H1 (cell line): ENCODE measurements at regions not wholly inside any gene's neighbourhood (a gene's known extent, or its start where the extent isn't known, plus 50 kb on each side); places are given as distances from the start of the nearest gene placed in this dataset.

ENCODE experiments used
- CTCF ChIA-PET: fragments of 300-600 bp; sonication (Branson Sonifier 250); formaldehyde crosslinking; loops from one replicate; lab custom pipeline; 2021; ENCODE audit not compliant: partially characterized antibody; lab: Charles Lee
- POLR2A ChIA-PET: fragments of 300-600 bp; sonication (Branson Sonifier 250); formaldehyde crosslinking; loops from one replicate; lab custom pipeline; 2021; ENCODE audit warnings: inconsistent platforms; ENCODE audit not compliant: partially characterized antibody; lab: Charles Lee
- DNase-seq, 2 experiments: peaks; one replicate each; pipeline versions ENCODE4 v3.0.0 to v3.0.0-alpha.2; 2010 to 2022; ENCODE audit warnings: low spot score in 2 of 2, low read depth in 1 of 2, mixed read lengths in 1 of 2
- FAIRE-seq: peaks from 2 replicates; lab custom pipeline; 2011; peaks lifted over from hg19 to GRCh38; lab: Jason Lieb, UNC
- H2AFZ ChIP-seq: 2 replicates; pipeline ENCODE4 v1.8.1; 2012; ENCODE audit warnings: low read length, inconsistent platforms
- H2AK5ac ChIP-seq: 2 replicates; pipeline ENCODE4 v1.6.1; 2013; ENCODE audit warnings: low read depth, low read length
- H2BK120ac ChIP-seq: replicated peaks from 2 replicates; pipeline ENCODE3; 2013; ENCODE audit warnings: low read depth, low read length, inconsistent platforms
- H2BK12ac ChIP-seq: 2 replicates; pipeline ENCODE4 v1.6.1; 2013; ENCODE audit warnings: low read depth, low read length
- H2BK15ac ChIP-seq: 2 replicates; pipeline ENCODE4 v1.6.1; 2013; ENCODE audit warnings: low read length
- H2BK20ac ChIP-seq: 2 replicates; pipeline ENCODE4 v1.6.1; 2013; ENCODE audit warnings: low read length
- H2BK5ac ChIP-seq: 2 replicates; pipeline ENCODE4 v1.6.1; 2013; ENCODE audit warnings: low read depth, low read length
- H3K14ac ChIP-seq: 2 replicates; pipeline ENCODE4 v1.6.1; 2013; ENCODE audit warnings: inconsistent platforms; ENCODE audit not compliant: insufficient read length
- H3K18ac ChIP-seq: 2 replicates; pipeline ENCODE4 v1.6.1; 2013; ENCODE audit warnings: low read length; ENCODE audit errors: extremely low read depth
- H3K23ac ChIP-seq: 2 replicates; pipeline ENCODE4 v1.6.1; 2013; ENCODE audit warnings: inconsistent platforms; ENCODE audit not compliant: insufficient read length
- H3K23me2 ChIP-seq: 2 replicates; pipeline ENCODE4 v1.6.1; 2013; ENCODE audit warnings: low read depth, low read length
- H3K27ac ChIP-seq: 2 replicates; pipeline ENCODE4 v1.6.1; 2011; ENCODE audit warnings: low read depth, low read length, inconsistent platforms
- H3K27me3 ChIP-seq, 4 experiments: replicated peaks in 1 of 4; 1 replicate in 1 of 4; 2 replicates in 3 of 4; pipeline versions ENCODE4 v1.6.1 to v1.8.1; 2011 to 2013; ENCODE audit warnings: low read length in 3 of 4, mild to moderate bottlenecking in 3 of 4, inconsistent platforms in 2 of 4, mixed read lengths in 2 of 4, moderate library complexity in 1 of 4; ENCODE audit not compliant: control insufficient read depth in 3 of 4, insufficient read depth in 3 of 4; ENCODE audit errors: extremely low read depth in 1 of 4
- H3K36me3 ChIP-seq, 4 experiments: 2 replicates each; pipeline versions ENCODE4 v1.6.1 to v1.8.1; 2011 to 2013; ENCODE audit warnings: mild to moderate bottlenecking in 4 of 4, low read length in 3 of 4, moderate library complexity in 2 of 4, control low read depth in 1 of 4, inconsistent platforms in 1 of 4; ENCODE audit not compliant: insufficient read depth in 4 of 4, control insufficient read depth in 2 of 4
- H3K4ac ChIP-seq: replicated peaks from 2 replicates; pipeline ENCODE3; 2013; ENCODE audit warnings: low read length, low read depth, mixed read lengths, inconsistent platforms; ENCODE audit not compliant: insufficient read length
- H3K4me1 ChIP-seq, 4 experiments: replicated peaks in 1 of 4; 1 replicate in 1 of 4; 2 replicates in 3 of 4; pipeline versions ENCODE4 v1.6.1 to v1.8.1; 2011 to 2013; ENCODE audit warnings: low read length in 3 of 4, inconsistent platforms in 2 of 4, mixed read lengths in 1 of 4; ENCODE audit not compliant: insufficient read depth in 4 of 4, control insufficient read depth in 3 of 4
- H3K4me2 ChIP-seq, 2 experiments: 2 replicates each; pipeline versions ENCODE4 v1.6.1 to v1.8.1; 2011 to 2013; ENCODE audit warnings: low read depth in 2 of 2, low read length in 2 of 2, control low read depth in 1 of 2, inconsistent platforms in 1 of 2, mild to moderate bottlenecking in 1 of 2; ENCODE audit not compliant: insufficient read depth in 1 of 2
- H3K4me3 ChIP-seq, 4 experiments: fragments of 200-600, 300-600 bp in 1 of 4; sonication (generic), shearing (Covaris generic), sonication (Bioruptor Twin) in 1 of 4; 2 replicates each; pipeline versions ENCODE4 v1.5.1 to v1.8.1; 2011 to 2016; ENCODE audit warnings: low read length in 4 of 4, low read depth in 3 of 4, control low read depth in 2 of 4, inconsistent platforms in 2 of 4, mild to moderate bottlenecking in 2 of 4, mixed read lengths in 1 of 4, moderate library complexity in 1 of 4; ENCODE audit not compliant: insufficient read depth in 2 of 4; ENCODE audit errors: extremely low read depth in 1 of 4
- H3K56ac ChIP-seq: replicated peaks from 2 replicates; pipeline ENCODE3; 2013; ENCODE audit warnings: low read depth, mild to moderate bottlenecking, mixed read lengths, low read length, inconsistent platforms; ENCODE audit not compliant: insufficient read length
- H3K79me1 ChIP-seq: 2 replicates; pipeline ENCODE4 v1.6.1; 2013; ENCODE audit warnings: low read depth, low read length, control low read depth
- H3K79me2 ChIP-seq, 2 experiments: 2 replicates each; pipeline versions ENCODE4 v1.6.1 to v1.8.1; 2012 to 2013; ENCODE audit warnings: low read length in 2 of 2, mild to moderate bottlenecking in 2 of 2, inconsistent platforms in 1 of 2; ENCODE audit not compliant: insufficient read depth in 2 of 2, control insufficient read depth in 1 of 2
- H3K9ac ChIP-seq, 4 experiments: replicated peaks in 1 of 4; 1 replicate in 1 of 4; 2 replicates in 3 of 4; pipeline versions ENCODE4 v1.6.1 to v1.8.1; 2011 to 2013; ENCODE audit warnings: low read depth in 3 of 4, low read length in 3 of 4, control low read depth in 2 of 4, mild to moderate bottlenecking in 2 of 4, moderate library complexity in 2 of 4, inconsistent platforms in 1 of 4; ENCODE audit errors: extremely low read depth in 1 of 4
- H3K9me3 ChIP-seq, 2 experiments: 2 replicates each; pipeline versions ENCODE4 v1.6.1 to v1.8.1; 2012 to 2013; ENCODE audit warnings: mild to moderate bottlenecking in 2 of 2, moderate library complexity in 2 of 2, control low read depth in 1 of 2, inconsistent platforms in 1 of 2, low read depth in 1 of 2, low read length in 1 of 2, mixed read lengths in 1 of 2; ENCODE audit not compliant: insufficient read depth in 2 of 2
- H4K20me1 ChIP-seq, 2 experiments: replicated peaks in 1 of 2; 2 replicates each; pipeline versions ENCODE3 to v1.8.1; 2011 to 2013; ENCODE audit warnings: inconsistent platforms in 2 of 2, low read length in 2 of 2, mild to moderate bottlenecking in 1 of 2; ENCODE audit not compliant: insufficient read depth in 2 of 2, control insufficient read depth in 1 of 2
- H4K5ac ChIP-seq: 2 replicates; pipeline ENCODE4 v1.6.1; 2013; ENCODE audit warnings: low read length, low read depth, mixed read lengths, inconsistent platforms; ENCODE audit not compliant: insufficient read length
- H4K8ac ChIP-seq: 2 replicates; pipeline ENCODE4 v1.8.0; 2013; ENCODE audit warnings: mild to moderate bottlenecking, moderate library complexity, low read length, inconsistent platforms; ENCODE audit not compliant: insufficient read depth; ENCODE audit errors: extremely low read depth
- H4K91ac ChIP-seq: replicated peaks from 2 replicates; pipeline ENCODE3; 2013; ENCODE audit warnings: low read length, mixed read lengths, inconsistent platforms; ENCODE audit not compliant: insufficient read length
- CHD7 ChIP-seq: fragments of 300-600 bp; sonication (generic); IDR thresholded peaks from 2 replicates; pipeline ENCODE4 v1.7.1; 2012; ENCODE audit warnings: low read length, moderate library complexity, mild to moderate bottlenecking, inconsistent platforms; ENCODE audit not compliant: insufficient replicate concordance
- WGBS, 2 experiments: shearing (Covaris generic) in 1 of 2; methylation state at CpG; one replicate each; pipeline versions ENCODE4 v1.1.6 to v1.1.7; 2013 to 2015; ENCODE audit warnings: low lambda C conversion rate in 2 of 2, mixed read lengths in 2 of 2, inconsistent platforms in 1 of 2, low coverage in 1 of 2, missing lambda C conversion rate in 1 of 2; ENCODE audit not compliant: insufficient replicate concordance in 2 of 2, insufficient coverage in 1 of 2, insufficient read length in 1 of 2; ENCODE audit errors: extremely low coverage in 1 of 2, missing lambda C conversion rate in 1 of 2; 5-methylcytosine and 5-hydroxymethylcytosine counted together

- H3K27ac ChIP-seq = no peak overlapping the region
- H4K8ac ChIP-seq = no peak overlapping the region
- H2BK15ac ChIP-seq = no peak overlapping the region
- H3K23ac ChIP-seq = no peak overlapping the region
- no peaks in the 10 kb centered on the region for H3K79me1 ChIP-seq
- H3K23me2 ChIP-seq = peaks cover 7% of the 10 kb centered on the region; the same call in 1 of the 2 replicates
- H3K56ac ChIP-seq = peak overlapping the region; percentile 90
- no peaks in the 10 kb centered on the region for H3K79me2 ChIP-seq
- no peak overlapping the region for H3K18ac ChIP-seq
- no peaks in the 10 kb centered on the region for H4K20me1 ChIP-seq
- no peak overlapping the region for H3K4me2 ChIP-seq
- no peak overlapping the region for H2BK20ac ChIP-seq
- no peak overlapping the region for H3K14ac ChIP-seq
- no peaks in the 10 kb centered on the region for H3K36me3 ChIP-seq
- H2BK120ac ChIP-seq = no peak overlapping the region
- H4K91ac ChIP-seq = no peak overlapping the region
- H2AK5ac ChIP-seq = no peak overlapping the region
- H4K5ac ChIP-seq = no peak overlapping the region
- H3K9me3 ChIP-seq = peaks cover 81 to 83% of the 10 kb centered on the region in 2 experiments
- H3K4me1 ChIP-seq = no peaks in the 10 kb centered on the region
- no peak overlapping the region for H3K4me3 ChIP-seq
- CTCF ChIA-PET = no interaction called here
- no peak overlapping the region for H3K4ac ChIP-seq
- no peaks in the 10 kb centered on the region for H3K27me3 ChIP-seq
- 78 to 100% methylated on average over 1 to 4 of the region's 4 CpGs for WGBS, 2 experiments
- H3K9ac ChIP-seq = no peak overlapping the region
- DNase-seq = no peak
- POLR2A ChIA-PET = no interaction called here
- H2BK12ac ChIP-seq = no peak overlapping the region
- FAIRE-seq = no peak
- H2BK5ac ChIP-seq = no peak overlapping the region
- no peak overlapping the region for H2AFZ ChIP-seq
- no peak for TF ChIP-seq CHD7
Measured at GRCh38 chr19:8893419-8893818, 61.2 kb downstream of the MBD3L1 start.
